K562 (cell line): ENCODE measurements at regions not wholly inside any gene's neighbourhood (a gene's known extent, or its start where the extent isn't known, plus 50 kb on each side); places are given as distances from the start of the nearest gene placed in this dataset.

Experiments used
- DACH1 ChIP-seq: fragments of 450-650 bp; IDR thresholded peaks from 2 replicates; pipeline ENCODE4 v1.6.1; 2018; ENCODE audit not compliant: partially characterized antibody
- MIER1 ChIP-seq: fragments of 450-650 bp; IDR thresholded peaks from 2 replicates; pipeline ENCODE4 v1.6.1; 2016; ENCODE audit warnings: antibody characterized with exemption, mild to moderate bottlenecking, low read depth
- NRF1 ChIP-seq, 2 experiments: fragments of 450-650 bp; IDR thresholded peaks in 1 of 2; conservative IDR thresholded peaks in 1 of 2; 2 replicates each; pipeline ENCODE4 v1.6.1; 2014; ENCODE audit warnings: mild to moderate bottlenecking in 2 of 2
- POLR2G ChIP-seq: fragments of 200-400 bp; formaldehyde crosslinking; IDR thresholded peaks from 2 replicates; pipeline ENCODE4 v1.6.1; 2017; ENCODE audit warnings: low read depth, mild to moderate bottlenecking, antibody characterized with exemption, low read length, moderate library complexity
- TF ChIP-seq, protein P1 (sequence below): IDR thresholded peaks from 2 replicates; pipeline ENCODE4 v1.6.1; 2011; ENCODE audit warnings: borderline replicate concordance, low read depth, mild to moderate bottlenecking, moderate library complexity, low read length; ENCODE audit not compliant: insufficient read depth, poor library complexity, severe bottlenecking
- TF ChIP-seq, protein P2 (sequence below): fragments of 250-450 bp; sonication (Bioruptor Pico); IDR thresholded peaks from 2 replicates; pipeline ENCODE4 v1.4.0; 2020; ENCODE audit warnings: mild to moderate bottlenecking, moderate library complexity, borderline replicate concordance

DNA sequence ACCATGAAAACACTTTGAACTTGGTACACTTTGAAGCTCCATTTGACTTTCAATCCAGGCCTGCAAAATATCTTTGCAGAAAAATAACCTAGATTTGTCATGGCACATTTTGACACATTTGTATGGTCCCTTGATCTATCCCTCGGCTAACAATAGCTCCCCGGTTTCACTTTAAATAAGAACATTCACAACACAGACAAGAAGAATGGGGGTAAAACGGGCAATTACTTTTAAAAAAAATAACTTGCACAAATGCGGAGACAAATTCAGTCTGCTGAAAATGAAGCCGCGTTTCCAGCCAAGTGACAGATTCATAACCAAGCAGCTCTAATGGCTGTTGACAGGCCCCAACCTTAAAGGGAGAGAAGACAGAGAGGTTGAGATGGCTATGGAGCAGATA, 218.2 kb downstream of the NPHP4 start (continued):
- TF ChIP-seq MIER1, result no peak
- TF ChIP-seq, protein P1, sequence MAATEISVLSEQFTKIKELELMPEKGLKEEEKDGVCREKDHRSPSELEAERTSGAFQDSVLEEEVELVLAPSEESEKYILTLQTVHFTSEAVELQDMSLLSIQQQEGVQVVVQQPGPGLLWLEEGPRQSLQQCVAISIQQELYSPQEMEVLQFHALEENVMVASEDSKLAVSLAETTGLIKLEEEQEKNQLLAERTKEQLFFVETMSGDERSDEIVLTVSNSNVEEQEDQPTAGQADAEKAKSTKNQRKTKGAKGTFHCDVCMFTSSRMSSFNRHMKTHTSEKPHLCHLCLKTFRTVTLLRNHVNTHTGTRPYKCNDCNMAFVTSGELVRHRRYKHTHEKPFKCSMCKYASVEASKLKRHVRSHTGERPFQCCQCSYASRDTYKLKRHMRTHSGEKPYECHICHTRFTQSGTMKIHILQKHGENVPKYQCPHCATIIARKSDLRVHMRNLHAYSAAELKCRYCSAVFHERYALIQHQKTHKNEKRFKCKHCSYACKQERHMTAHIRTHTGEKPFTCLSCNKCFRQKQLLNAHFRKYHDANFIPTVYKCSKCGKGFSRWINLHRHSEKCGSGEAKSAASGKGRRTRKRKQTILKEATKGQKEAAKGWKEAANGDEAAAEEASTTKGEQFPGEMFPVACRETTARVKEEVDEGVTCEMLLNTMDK, result no peak
- no peak for TF ChIP-seq POLR2G
- TF ChIP-seq NRF1 (conservative IDR thresholded peaks at IDR 0.05 in 1 of 2, IDR thresholded peaks at IDR 0.05 in 1 of 2), result no peak
- TF ChIP-seq, protein P2, sequence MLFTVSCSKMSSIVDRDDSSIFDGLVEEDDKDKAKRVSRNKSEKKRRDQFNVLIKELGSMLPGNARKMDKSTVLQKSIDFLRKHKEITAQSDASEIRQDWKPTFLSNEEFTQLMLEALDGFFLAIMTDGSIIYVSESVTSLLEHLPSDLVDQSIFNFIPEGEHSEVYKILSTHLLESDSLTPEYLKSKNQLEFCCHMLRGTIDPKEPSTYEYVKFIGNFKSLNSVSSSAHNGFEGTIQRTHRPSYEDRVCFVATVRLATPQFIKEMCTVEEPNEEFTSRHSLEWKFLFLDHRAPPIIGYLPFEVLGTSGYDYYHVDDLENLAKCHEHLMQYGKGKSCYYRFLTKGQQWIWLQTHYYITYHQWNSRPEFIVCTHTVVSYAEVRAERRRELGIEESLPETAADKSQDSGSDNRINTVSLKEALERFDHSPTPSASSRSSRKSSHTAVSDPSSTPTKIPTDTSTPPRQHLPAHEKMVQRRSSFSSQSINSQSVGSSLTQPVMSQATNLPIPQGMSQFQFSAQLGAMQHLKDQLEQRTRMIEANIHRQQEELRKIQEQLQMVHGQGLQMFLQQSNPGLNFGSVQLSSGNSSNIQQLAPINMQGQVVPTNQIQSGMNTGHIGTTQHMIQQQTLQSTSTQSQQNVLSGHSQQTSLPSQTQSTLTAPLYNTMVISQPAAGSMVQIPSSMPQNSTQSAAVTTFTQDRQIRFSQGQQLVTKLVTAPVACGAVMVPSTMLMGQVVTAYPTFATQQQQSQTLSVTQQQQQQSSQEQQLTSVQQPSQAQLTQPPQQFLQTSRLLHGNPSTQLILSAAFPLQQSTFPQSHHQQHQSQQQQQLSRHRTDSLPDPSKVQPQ, result no peak
- no peak for TF ChIP-seq DACH1
